ENCODE measurements at regions not wholly inside any gene's neighbourhood (a gene's known extent, or its start where the extent isn't known, plus 50 kb on each side); places are given as distances from the start of the nearest gene placed in this dataset.

GRCh38 chr16:9311303-9311954 is 220.0 kb downstream of the HAPSTR1 start:
- TF ChIP-seq EZH2 (optimal IDR thresholded peaks at IDR 0.05; ENCODE audit: low read depth, low read length) = no peak
- no peak for TF ChIP-seq CTCF (IDR thresholded peaks at IDR 0.05; ENCODE audit: low read length)
- no peak for TF ChIP-seq EZH2phosphoT487 (IDR thresholded peaks at IDR 0.05; ENCODE audit: low read length)
